IMR-90 (cell line): ENCODE measurements at regions not wholly inside any gene's neighbourhood (a gene's known extent, or its start where the extent isn't known, plus 50 kb on each side); places are given as distances from the start of the nearest gene placed in this dataset.

Source experiments
- ATAC-seq: fragments of 200-7000 bp; cut with Tn5 transposase; 2 replicates; pipeline ENCODE4 v1.9.1; 2020; ENCODE audit warnings: low read depth, mild to moderate bottlenecking, moderate library complexity
- BruUV-seq: library from RNA; stranded (reverse); fragments of 400-500 nt; replicated peaks from 2 replicates; lab custom pipeline; 2021; lab: Mats Ljungman, UMichigan
- CTCF ChIA-PET: fragments of 300-600 bp; formaldehyde crosslinking; extraction: SDS; loops from one replicate; lab custom pipeline; 2021; ENCODE audit warnings: antibody characterized with exemption; lab: Yijun Ruan, JAX
- POLR2A ChIA-PET: fragments of 300-600 bp; sonication (Branson Sonifier 250); formaldehyde crosslinking; loops from one replicate; lab custom pipeline; 2022; ENCODE audit warnings: antibody characterized with exemption; ENCODE audit not compliant: unreplicated experiment; lab: Charles Lee
- DNase-seq: peaks from one replicate; pipeline ENCODE4 v3.0.0; 2013
- H2AFZ ChIP-seq: replicated peaks from 2 replicates; pipeline ENCODE3; 2013; ENCODE audit warnings: low read length, mild to moderate bottlenecking; ENCODE audit not compliant: poor library complexity
- H2AK5ac ChIP-seq: 2 replicates; pipeline ENCODE4 v1.6.1; 2013; ENCODE audit warnings: low read depth, low read length, inconsistent platforms
- H2AK9ac ChIP-seq: replicated peaks from 2 replicates; pipeline ENCODE3; 2013; ENCODE audit warnings: mild to moderate bottlenecking, low read depth, low read length, moderate library complexity; ENCODE audit not compliant: poor library complexity
- H2BK120ac ChIP-seq: 2 replicates; pipeline ENCODE4 v1.6.1; 2013; ENCODE audit warnings: low read depth, low read length, inconsistent platforms
- H2BK15ac ChIP-seq: 3 replicates; pipeline ENCODE4 v1.6.1; 2013; ENCODE audit warnings: low read depth, low read length, inconsistent platforms
- H2BK20ac ChIP-seq: 2 replicates; pipeline ENCODE4 v1.6.1; 2013; ENCODE audit warnings: low read depth, mild to moderate bottlenecking, inconsistent platforms, low read length, moderate library complexity
- H2BK5ac ChIP-seq: 2 replicates; pipeline ENCODE4 v1.6.1; 2013; ENCODE audit warnings: mild to moderate bottlenecking, low read depth, low read length, inconsistent platforms; ENCODE audit not compliant: poor library complexity, severe bottlenecking
- H3K14ac ChIP-seq: replicated peaks from 2 replicates; pipeline ENCODE4 v1.6.1; 2013; ENCODE audit warnings: low read depth, low read length, inconsistent platforms
- H3K18ac ChIP-seq: 2 replicates; pipeline ENCODE4 v1.6.1; 2013; ENCODE audit warnings: low read depth, low read length, control low read depth
- H3K23ac ChIP-seq: 2 replicates; pipeline ENCODE4 v1.6.1; 2013; ENCODE audit warnings: low read depth, low read length, inconsistent platforms
- H3K27ac ChIP-seq: 2 replicates; pipeline ENCODE4 v1.5.1; 2013; ENCODE audit warnings: mild to moderate bottlenecking, control low read depth, low read length; ENCODE audit not compliant: insufficient read depth
- H3K27me3 ChIP-seq: 2 replicates; pipeline ENCODE4 v1.6.1; 2013; ENCODE audit warnings: low read length; ENCODE audit not compliant: control insufficient read depth, insufficient read depth
- H3K36me3 ChIP-seq: 2 replicates; pipeline ENCODE4 v1.6.1; 2013; ENCODE audit warnings: low read length, mixed read lengths; ENCODE audit not compliant: control insufficient read depth, insufficient read depth
- H3K4ac ChIP-seq: 2 replicates; pipeline ENCODE4 v1.6.1; 2013; ENCODE audit warnings: low read depth, low read length, inconsistent platforms
- H3K4me1 ChIP-seq: 2 replicates; pipeline ENCODE4 v1.6.1; 2013; ENCODE audit warnings: low read length, mixed read lengths; ENCODE audit not compliant: control insufficient read depth, insufficient read depth
- H3K4me2 ChIP-seq: 2 replicates; pipeline ENCODE4 v1.6.1; 2013; ENCODE audit warnings: low read depth, mild to moderate bottlenecking, control low read depth, low read length, moderate library complexity
- H3K4me3 ChIP-seq: 2 replicates; pipeline ENCODE4 v1.5.1; 2013; ENCODE audit warnings: low read depth, mild to moderate bottlenecking, control low read depth, low read length, moderate library complexity; ENCODE audit not compliant: insufficient read depth
- H3K56ac ChIP-seq: 2 replicates; pipeline ENCODE4 v1.6.1; 2013; ENCODE audit warnings: low read length, inconsistent platforms; ENCODE audit not compliant: insufficient read depth; ENCODE audit errors: extremely low read depth
- H3K79me1 ChIP-seq, 2 experiments: 2 replicates each; pipeline ENCODE4 v1.6.1; 2013; ENCODE audit warnings: low read length in 2 of 2, inconsistent platforms in 1 of 2, low read depth in 1 of 2
- H3K9ac ChIP-seq: 2 replicates; pipeline ENCODE4 v1.6.1; 2013; ENCODE audit warnings: low read depth, low read length, control low read depth
- H3K9me1 ChIP-seq: 2 replicates; pipeline ENCODE4 v1.6.1; 2013; ENCODE audit warnings: low read length, inconsistent platforms; ENCODE audit not compliant: insufficient read depth
- H3K9me3 ChIP-seq: 2 replicates; pipeline ENCODE4 v1.6.1; 2013; ENCODE audit warnings: low read length; ENCODE audit not compliant: control insufficient read depth, insufficient read depth
- H4K20me1 ChIP-seq: 2 replicates; pipeline ENCODE4 v1.6.1; 2013; ENCODE audit warnings: low read length, inconsistent platforms; ENCODE audit not compliant: insufficient read depth
- H4K5ac ChIP-seq: 2 replicates; pipeline ENCODE4 v1.6.1; 2013; ENCODE audit warnings: mild to moderate bottlenecking, low read depth, low read length, control low read depth
- H4K8ac ChIP-seq, 2 experiments: 2 replicates each; pipeline ENCODE4 v1.6.1; 2013; ENCODE audit warnings: low read depth in 2 of 2, low read length in 2 of 2, control low read depth in 1 of 2, inconsistent platforms in 1 of 2
- H4K91ac ChIP-seq: 2 replicates; pipeline ENCODE4 v1.6.1; 2013; ENCODE audit warnings: low read depth, low read length, inconsistent platforms; ENCODE audit not compliant: insufficient read depth
- BHLHE40 ChIP-seq: fragments of 150-350 bp; IDR thresholded peaks from 2 replicates; pipeline ENCODE4 v1.6.1; 2016; ENCODE audit warnings: mild to moderate bottlenecking, low read depth, low read length
- CEBPB ChIP-seq: IDR thresholded peaks from 2 replicates; pipeline ENCODE4 v1.6.1; 2012; ENCODE audit warnings: low read depth, low read length, improper control_type of control experiment
- CTCF ChIP-seq: conservative IDR thresholded peaks from 2 replicates; pipeline ENCODE4 v1.5.1; 2012; ENCODE audit warnings: mild to moderate bottlenecking, low read depth, low read length, improper control_type of control experiment
- MAZ ChIP-seq: IDR thresholded peaks from 2 replicates; pipeline ENCODE4 v1.6.1; 2012; ENCODE audit warnings: low read depth, mild to moderate bottlenecking, low read length, improper control_type of control experiment, moderate library complexity, borderline replicate concordance
- MXI1 ChIP-seq: IDR thresholded peaks from 2 replicates; pipeline ENCODE4 v1.6.1; 2012; ENCODE audit warnings: low read depth, mild to moderate bottlenecking, low read length, moderate library complexity, borderline replicate concordance
- POLR2A ChIP-seq: IDR thresholded peaks from 2 replicates; pipeline ENCODE4 v1.6.1; 2012; ENCODE audit warnings: mild to moderate bottlenecking, low read depth, low read length
- RAD21 ChIP-seq: IDR thresholded peaks from 2 replicates; pipeline ENCODE4 v1.6.1; 2012; ENCODE audit warnings: low read length, improper control_type of control experiment
- RCOR1 ChIP-seq: IDR thresholded peaks from 2 replicates; pipeline ENCODE4 v1.6.1; 2012; ENCODE audit warnings: mild to moderate bottlenecking, low read length, improper control_type of control experiment; ENCODE audit not compliant: insufficient replicate concordance
- RFX5 ChIP-seq: IDR thresholded peaks from 2 replicates; pipeline ENCODE4 v1.8.0; 2012; ENCODE audit warnings: low read depth, mild to moderate bottlenecking, low read length, moderate library complexity
- SMC3 ChIP-seq: fragments of 150-350 bp; IDR thresholded peaks from 2 replicates; pipeline ENCODE4 v1.6.1; 2016; ENCODE audit warnings: low read depth, mild to moderate bottlenecking, antibody characterized with exemption, low read length, moderate library complexity
- USF2 ChIP-seq: fragments of 150-350 bp; IDR thresholded peaks from 2 replicates; pipeline ENCODE4 v1.6.1; 2017; ENCODE audit warnings: mild to moderate bottlenecking, antibody characterized with exemption, low read length, low read depth
- WGBS, 2 experiments: methylation state at CpG; one replicate each; pipeline versions ENCODE4 v1.1.5 to v1.1.7; 2013; ENCODE audit warnings: missing lambda C conversion rate in 2 of 2; ENCODE audit not compliant: insufficient read length in 1 of 2; ENCODE audit errors: extremely low coverage in 2 of 2; 5-methylcytosine and 5-hydroxymethylcytosine counted together
- dilution Hi-C: fragments of 300-500 bp; cut with HindIII; formaldehyde crosslinking; loops from one replicate; pipeline ENCODE4 v1.14.3; 2018; ENCODE audit warnings: low sequenced_read_pairs; ENCODE audit not compliant: unreplicated experiment
- in situ Hi-C: fragments of 300-500 bp; cut with MboI; formaldehyde crosslinking; loops from 3 replicates; pipeline ENCODE4 v1.14.3; 2019; ENCODE audit warnings: low sequenced_read_pairs, inconsistent platforms, mixed read lengths
- intact Hi-C: fragments of 100-400 bp; cut with micrococcal nuclease; formaldehyde crosslinking; loops from 2 replicates; pipeline ENCODE4 v1.10.0; 2022

DNA sequence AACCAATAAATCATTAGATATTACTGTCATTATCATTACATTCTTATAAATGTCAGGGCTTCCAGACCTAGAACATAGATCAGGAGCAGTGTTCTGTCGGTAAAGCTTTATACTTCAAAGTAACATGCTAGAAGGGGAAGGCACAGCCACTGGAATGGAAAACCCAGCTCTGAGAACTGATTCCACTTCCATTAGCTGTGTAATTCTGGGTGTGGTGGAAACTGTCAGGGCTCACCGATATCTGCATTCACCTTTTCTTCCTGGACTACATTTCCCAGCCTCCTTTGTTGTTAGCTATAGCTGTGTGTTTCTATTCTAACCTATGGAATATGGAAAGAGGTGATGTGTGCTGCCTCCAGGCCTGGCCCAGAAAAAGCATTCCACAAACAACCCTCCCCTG lies 585.8 kb downstream of the BUD13 start:
- Histone ChIP-seq H3K9ac (no peak overlapping the region), H4K20me1 (no peaks in the 10 kb centered on the region), H3K4me1 (no peaks in the 10 kb centered on the region), H2AK5ac (no peak overlapping the region), H2AK9ac (no peak overlapping the region), H4K91ac (no peak overlapping the region), H3K23ac (no peak overlapping the region), H3K18ac (no peak overlapping the region), H3K4me3 (no peak overlapping the region), H2BK15ac (no peak overlapping the region), H4K8ac (no peak overlapping the region), H3K79me1 (no peaks in the 10 kb centered on the region), H3K9me1 (no peaks in the 10 kb centered on the region), H3K27me3 (peaks cover 3% of the 10 kb centered on the region; the same call in 1 of the 2 replicates), H4K5ac (no peak overlapping the region), H3K56ac (no peak overlapping the region), H3K4ac (no peak overlapping the region), H3K27ac (no peak overlapping the region), H3K36me3 (no peaks in the 10 kb centered on the region), H2AFZ (no peak overlapping the region), H3K4me2 (no peak overlapping the region), H2BK5ac (no peak overlapping the region), H2BK20ac (no peak overlapping the region), H3K14ac (no peak overlapping the region), H2BK120ac (no peak overlapping the region), H3K9me3 (no peaks in the 10 kb centered on the region)
- DNase-seq = no peak
- ChIA-PET POLR2A (no interaction called here), CTCF (no interaction called here)
- no peak for ATAC-seq
- dilution Hi-C loops (no loop called here), in situ Hi-C loops (no loop called here), intact Hi-C loops (no loop called here)
- no TSS peak for BruUV-seq
- WGBS, 2 experiments = no CpG with 5 or more reads among the region's 2 CpGs
- TF ChIP-seq RAD21 = no peak
- TF ChIP-seq SMC3 = no peak
- TF ChIP-seq CTCF = no peak
- TF ChIP-seq POLR2A = no peak
- TF ChIP-seq BHLHE40 = no peak
- no peak for TF ChIP-seq USF2
- no peak for TF ChIP-seq RFX5
- no peak for TF ChIP-seq MAZ
- TF ChIP-seq MXI1 = no peak
- no peak for TF ChIP-seq RCOR1
- TF ChIP-seq CEBPB = no peak
